ENCODE measurements at regions not wholly inside any gene's neighbourhood (a gene's known extent, or its start where the extent isn't known, plus 50 kb on each side); places are given as distances from the start of the nearest gene placed in this dataset.

- Histone ChIP-seq H3K9me3 (peaks cover 13% of the 10 kb centered on the region), H3K9ac (no peak overlapping the region), H3K4me2 (no peak overlapping the region), H3K36me3 (no peaks in the 10 kb centered on the region), H3K27me3 (no peaks in the 10 kb centered on the region), H3K4me1 (no peaks in the 10 kb centered on the region), H3K27ac (no peak overlapping the region), H3K4me3 (no peak overlapping the region), H4K20me1 (no peaks in the 10 kb centered on the region)
- TF ChIP-seq Cebpa-rat (IDR thresholded peaks at IDR 0.05) = no peak
Observed at GRCh38 chr2:2392332-2392731, 61.3 kb upstream of the MYT1L start.

- H4K20me1 ChIP-seq = no peaks in the 10 kb centered on the region
- no peaks in the 10 kb centered on the region for H3K9me3 ChIP-seq
- no peak for TF ChIP-seq Cebpa-rat (IDR thresholded peaks at IDR 0.05)
- H3K36me3 ChIP-seq = no peaks in the 10 kb centered on the region
- no peak overlapping the region for H3K4me3 ChIP-seq
- H3K27ac ChIP-seq = no peak overlapping the region
- no peaks in the 10 kb centered on the region for H3K4me1 ChIP-seq
- H3K27me3 ChIP-seq = no peaks in the 10 kb centered on the region
- no peak overlapping the region for H3K4me2 ChIP-seq
- no peak overlapping the region for H3K9ac ChIP-seq
Observed at GRCh38 chr2:2389215-2389614, 58.1 kb upstream of the MYT1L start.
